ENCODE measurements at regions not wholly inside any gene's neighbourhood (a gene's known extent, or its start where the extent isn't known, plus 50 kb on each side); places are given as distances from the start of the nearest gene placed in this dataset.

GRCh38 chr20:50338479-50339391 is 148.1 kb downstream of the CEBPB start (continued):
- TF ChIP-seq, protein P1, sequence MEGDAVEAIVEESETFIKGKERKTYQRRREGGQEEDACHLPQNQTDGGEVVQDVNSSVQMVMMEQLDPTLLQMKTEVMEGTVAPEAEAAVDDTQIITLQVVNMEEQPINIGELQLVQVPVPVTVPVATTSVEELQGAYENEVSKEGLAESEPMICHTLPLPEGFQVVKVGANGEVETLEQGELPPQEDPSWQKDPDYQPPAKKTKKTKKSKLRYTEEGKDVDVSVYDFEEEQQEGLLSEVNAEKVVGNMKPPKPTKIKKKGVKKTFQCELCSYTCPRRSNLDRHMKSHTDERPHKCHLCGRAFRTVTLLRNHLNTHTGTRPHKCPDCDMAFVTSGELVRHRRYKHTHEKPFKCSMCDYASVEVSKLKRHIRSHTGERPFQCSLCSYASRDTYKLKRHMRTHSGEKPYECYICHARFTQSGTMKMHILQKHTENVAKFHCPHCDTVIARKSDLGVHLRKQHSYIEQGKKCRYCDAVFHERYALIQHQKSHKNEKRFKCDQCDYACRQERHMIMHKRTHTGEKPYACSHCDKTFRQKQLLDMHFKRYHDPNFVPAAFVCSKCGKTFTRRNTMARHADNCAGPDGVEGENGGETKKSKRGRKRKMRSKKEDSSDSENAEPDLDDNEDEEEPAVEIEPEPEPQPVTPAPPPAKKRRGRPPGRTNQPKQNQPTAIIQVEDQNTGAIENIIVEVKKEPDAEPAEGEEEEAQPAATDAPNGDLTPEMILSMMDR (IDR thresholded peaks at IDR 0.05 in 2 of 3, conservative IDR thresholded peaks at IDR 0.05 in 1 of 3; ENCODE audit: insufficient read depth in 2 of 3, low read depth in 1 of 3, low read length in 3 of 3) = peak in 2 of 3 experiments; percentile 19 to 31; a peak in 1 of 6 replicates
- TF ChIP-seq, protein P2, sequence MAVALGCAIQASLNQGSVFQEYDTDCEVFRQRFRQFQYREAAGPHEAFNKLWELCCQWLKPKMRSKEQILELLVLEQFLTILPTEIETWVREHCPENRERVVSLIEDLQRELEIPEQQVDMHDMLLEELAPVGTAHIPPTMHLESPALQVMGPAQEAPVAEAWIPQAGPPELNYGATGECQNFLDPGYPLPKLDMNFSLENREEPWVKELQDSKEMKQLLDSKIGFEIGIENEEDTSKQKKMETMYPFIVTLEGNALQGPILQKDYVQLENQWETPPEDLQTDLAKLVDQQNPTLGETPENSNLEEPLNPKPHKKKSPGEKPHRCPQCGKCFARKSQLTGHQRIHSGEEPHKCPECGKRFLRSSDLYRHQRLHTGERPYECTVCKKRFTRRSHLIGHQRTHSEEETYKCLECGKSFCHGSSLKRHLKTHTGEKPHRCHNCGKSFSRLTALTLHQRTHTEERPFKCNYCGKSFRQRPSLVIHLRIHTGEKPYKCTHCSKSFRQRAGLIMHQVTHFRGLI (CRISPR knock-in tag; IDR thresholded peaks at IDR 0.05) = no peak
- 0 out of 4 replicates have a peak, but pooled peaks of 1 of the 2 experiments have one; percentile 11 for TF ChIP-seq RCOR1 (IDR thresholded peaks at IDR 0.05; ENCODE audit: borderline replicate concordance in 1 of 2, low read depth in 2 of 2, low read length in 2 of 2)
- no peak for TF ChIP-seq FOSL1 (tag; conservative IDR thresholded peaks at IDR 0.05)
- no peak for TF ChIP-seq BCOR (IDR thresholded peaks at IDR 0.05)
- no peak for TF ChIP-seq BRD4 (IDR thresholded peaks at IDR 0.05)
- no peak for TF ChIP-seq HMGN3 (IDR thresholded peaks at IDR 0.05; ENCODE audit: borderline replicate concordance, extremely low read depth, insufficient read length, low read depth, low read length)
- no peak for TF ChIP-seq SIN3B (IDR thresholded peaks at IDR 0.05; ENCODE audit: low read depth)
- TF ChIP-seq CBX2 (IDR thresholded peaks at IDR 0.05; ENCODE audit: insufficient read depth, low read length, poor library complexity, severe bottlenecking) = no peak
- no peak for TF ChIP-seq SETDB1 (IDR thresholded peaks at IDR 0.05; ENCODE audit: low read length)
- TF ChIP-seq SAFB2 (IDR thresholded peaks at IDR 0.05; ENCODE audit: borderline replicate concordance, low read depth, low read length, severe bottlenecking) = no peak
- TF ChIP-seq ARID3A (IDR thresholded peaks at IDR 0.05; ENCODE audit: borderline replicate concordance, low read depth, low read length) = no peak
- TF ChIP-seq RFX5 (IDR thresholded peaks at IDR 0.05; ENCODE audit: low read depth, low read length) = no peak
- TF ChIP-seq, protein P3, sequence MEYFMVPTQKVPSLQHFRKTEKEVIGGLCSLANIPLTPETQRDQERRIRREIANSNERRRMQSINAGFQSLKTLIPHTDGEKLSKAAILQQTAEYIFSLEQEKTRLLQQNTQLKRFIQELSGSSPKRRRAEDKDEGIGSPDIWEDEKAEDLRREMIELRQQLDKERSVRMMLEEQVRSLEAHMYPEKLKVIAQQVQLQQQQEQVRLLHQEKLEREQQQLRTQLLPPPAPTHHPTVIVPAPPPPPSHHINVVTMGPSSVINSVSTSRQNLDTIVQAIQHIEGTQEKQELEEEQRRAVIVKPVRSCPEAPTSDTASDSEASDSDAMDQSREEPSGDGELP (CRISPR knock-in tag; IDR thresholded peaks at IDR 0.05; ENCODE audit: borderline replicate concordance) = 0 out of 2 replicates have a peak, but pooled peaks have one; percentile 8
- TF ChIP-seq NFYB (IDR thresholded peaks at IDR 0.05; ENCODE audit: extremely low read depth, insufficient read length) = no peak
- TF ChIP-seq, protein P4, sequence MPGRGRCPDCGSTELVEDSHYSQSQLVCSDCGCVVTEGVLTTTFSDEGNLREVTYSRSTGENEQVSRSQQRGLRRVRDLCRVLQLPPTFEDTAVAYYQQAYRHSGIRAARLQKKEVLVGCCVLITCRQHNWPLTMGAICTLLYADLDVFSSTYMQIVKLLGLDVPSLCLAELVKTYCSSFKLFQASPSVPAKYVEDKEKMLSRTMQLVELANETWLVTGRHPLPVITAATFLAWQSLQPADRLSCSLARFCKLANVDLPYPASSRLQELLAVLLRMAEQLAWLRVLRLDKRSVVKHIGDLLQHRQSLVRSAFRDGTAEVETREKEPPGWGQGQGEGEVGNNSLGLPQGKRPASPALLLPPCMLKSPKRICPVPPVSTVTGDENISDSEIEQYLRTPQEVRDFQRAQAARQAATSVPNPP (IDR thresholded peaks at IDR 0.05; ENCODE audit: borderline replicate concordance, insufficient read depth, insufficient read length) = no peak
- no peak for TF ChIP-seq KAT7 (CRISPR knock-in tag; IDR thresholded peaks at IDR 0.05; ENCODE audit: borderline replicate concordance)

Measured in K562 (cell line).